Stimulated activated naive CD8-positive, alpha-beta T cell treated with anti-CD3 and anti-CD28 coated beads, Interleukin-15, Interleukin-2, amounts not matched to agents 100 U/mL and 50 U/mL, for 24 hours (primary cell): ENCODE measurements at regions not wholly inside any gene's neighbourhood (a gene's known extent, or its start where the extent isn't known, plus 50 kb on each side); places are given as distances from the start of the nearest gene placed in this dataset.
"Not testable (repeated sequence)": the region's sequence is repeated elsewhere in the genome, so short reads cannot be mapped to it uniquely, and the experiment has no call there.

ENCODE experiments used
- ATAC-seq: fragments of 150-1000 bp; cut with Tn5 transposase; one replicate; pipeline ENCODE4 v1.10.0; 2021
- DNase-seq: peaks from one replicate; pipeline ENCODE4 v3.0.0; 2021

DNA sequence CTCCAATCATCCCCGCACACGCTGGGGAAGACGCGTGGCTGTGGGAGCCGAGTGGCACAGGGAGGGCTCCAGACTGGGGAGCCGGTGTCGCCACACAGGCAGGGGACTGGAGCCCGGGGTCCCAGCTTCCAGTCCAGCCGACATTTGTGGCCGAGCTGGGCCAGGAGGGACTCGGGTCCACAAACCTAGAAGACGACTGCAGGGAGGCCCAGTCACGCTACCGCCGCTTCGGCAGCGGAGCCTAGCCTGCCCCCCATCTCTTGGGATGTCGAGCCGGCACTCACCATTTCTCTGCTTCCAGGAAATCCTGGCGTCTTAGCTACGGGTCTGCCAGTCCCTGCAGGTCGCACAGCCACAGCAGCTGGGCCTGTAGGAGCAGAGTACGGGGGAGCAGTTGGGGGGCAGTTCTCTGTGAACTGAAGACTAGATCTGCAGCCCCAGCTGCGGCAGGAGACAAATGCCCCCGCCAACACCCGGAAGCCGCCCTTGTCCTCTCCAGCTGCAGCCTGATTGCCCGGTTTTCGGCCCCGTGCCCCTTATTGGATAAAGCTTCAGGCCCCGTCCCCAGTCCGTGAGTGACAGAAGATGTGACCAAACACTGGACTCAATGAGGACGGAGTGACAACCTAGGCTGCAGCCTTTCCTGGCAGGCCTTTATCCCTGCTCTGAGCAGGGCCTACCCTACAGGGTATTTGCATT, 270.7 kb downstream of the ZNF33B start:
- DNase-seq (peak; percentile 14), ATAC-seq (peak; percentile 52)

DNA sequence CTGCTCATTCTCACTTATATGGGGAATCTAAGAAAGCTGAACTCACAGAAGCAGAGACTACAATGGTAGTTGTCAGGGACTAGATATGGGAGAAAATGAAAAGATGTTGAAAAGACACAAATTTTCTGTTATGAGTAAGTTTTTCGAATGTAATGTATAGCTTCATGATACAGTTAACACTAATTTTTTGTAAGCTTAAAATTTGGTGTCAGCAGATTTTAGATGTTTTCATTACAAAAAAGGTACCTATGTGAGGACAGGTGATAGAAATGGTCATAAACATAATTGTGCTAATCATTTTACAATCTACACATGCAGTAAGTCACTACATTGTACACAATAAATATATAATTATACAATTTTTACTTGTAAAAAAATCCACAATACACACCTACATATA, 286.6 kb downstream of the ZNF33B start:
- ATAC-seq (no peak), DNase-seq (no peak)

DNA sequence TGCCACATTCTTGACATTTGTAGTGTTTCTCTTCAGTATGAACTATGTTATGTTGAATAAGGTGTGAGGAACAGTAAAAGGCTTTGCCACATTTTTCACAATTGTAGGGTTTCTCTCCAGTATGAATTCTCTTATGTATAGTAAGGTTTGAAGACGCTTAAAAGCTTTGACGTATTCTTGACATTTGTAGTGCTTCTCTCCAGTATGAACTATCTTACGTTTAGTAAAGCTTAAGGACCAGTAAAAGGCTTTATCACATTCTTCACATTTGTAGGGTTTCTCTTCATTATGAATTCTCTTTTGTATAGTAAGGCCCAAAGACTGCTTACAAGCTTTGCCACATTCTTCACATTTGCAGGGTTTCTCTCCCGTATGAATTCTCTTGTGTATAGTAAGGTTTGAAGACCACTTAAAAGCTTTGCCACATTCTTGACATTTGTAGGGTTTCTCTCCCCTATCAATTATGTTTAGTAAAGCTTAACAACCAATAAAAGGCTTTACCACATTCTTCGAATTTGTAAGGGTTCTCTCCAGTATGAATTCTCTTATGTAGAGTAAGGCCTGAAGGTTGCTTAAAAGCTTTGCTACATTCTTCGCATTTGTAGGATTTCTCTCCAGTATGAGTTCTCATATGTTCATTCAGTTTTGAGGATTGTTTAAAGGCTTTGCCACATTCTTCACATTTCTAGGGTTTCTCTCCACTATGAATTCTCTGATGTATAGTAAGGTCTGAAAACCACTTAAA, 301.6 kb downstream of the ZNF33B start:
- not testable (repeated sequence) for DNase-seq, ATAC-seq

DNA sequence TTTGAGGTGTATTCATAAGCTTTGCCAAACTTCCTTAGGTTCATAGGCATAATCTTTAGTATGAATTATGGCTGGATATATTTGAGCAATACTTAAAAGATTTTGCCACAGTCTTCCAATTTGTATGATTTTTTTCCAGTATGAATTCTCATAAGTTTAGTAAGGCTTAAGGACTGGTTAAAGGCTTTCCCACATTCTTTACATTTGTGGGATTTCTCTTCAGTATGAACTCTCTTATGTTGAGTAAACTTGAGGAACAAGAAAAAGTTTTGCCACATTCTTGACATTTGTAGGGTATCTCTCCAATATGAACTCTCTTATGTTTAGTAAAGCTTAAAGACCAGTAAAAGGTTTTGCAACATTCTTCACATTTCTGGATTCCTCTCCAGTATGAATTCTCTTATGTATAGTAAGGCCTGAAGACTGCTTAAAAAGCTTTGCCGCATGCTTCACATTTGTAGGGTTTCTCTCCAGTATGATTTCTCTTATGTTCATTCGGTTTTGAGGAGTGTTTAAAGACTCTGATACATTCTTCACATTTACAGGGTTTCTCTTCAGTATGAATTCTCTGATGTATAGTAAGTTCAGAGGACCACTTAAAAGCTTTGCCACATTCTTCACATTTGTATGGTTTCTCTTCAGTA, 302.6 kb downstream of the ZNF33B start:
- ATAC-seq, DNase-seq: not testable (repeated sequence)

DNA sequence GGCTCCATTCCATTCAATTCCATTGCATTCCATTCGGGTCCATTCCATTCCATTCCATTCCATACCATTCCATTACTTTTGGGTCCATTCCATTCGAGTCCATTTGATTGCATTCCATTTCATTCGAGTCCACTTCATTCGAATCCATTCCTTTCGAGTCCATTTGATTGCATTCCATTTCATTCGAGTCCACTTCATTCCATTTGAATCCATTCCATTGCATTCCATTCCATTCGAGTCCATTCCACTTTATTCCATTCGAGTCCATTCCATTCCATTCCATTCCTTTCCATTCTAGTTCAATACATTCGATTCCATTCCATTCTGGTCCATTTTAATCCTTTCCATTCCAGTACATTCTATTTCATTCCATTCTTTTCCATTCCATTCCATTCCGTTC, 334.0 kb downstream of the ZNF33B start:
- DNase-seq: no peak
- no peak for ATAC-seq

DNA sequence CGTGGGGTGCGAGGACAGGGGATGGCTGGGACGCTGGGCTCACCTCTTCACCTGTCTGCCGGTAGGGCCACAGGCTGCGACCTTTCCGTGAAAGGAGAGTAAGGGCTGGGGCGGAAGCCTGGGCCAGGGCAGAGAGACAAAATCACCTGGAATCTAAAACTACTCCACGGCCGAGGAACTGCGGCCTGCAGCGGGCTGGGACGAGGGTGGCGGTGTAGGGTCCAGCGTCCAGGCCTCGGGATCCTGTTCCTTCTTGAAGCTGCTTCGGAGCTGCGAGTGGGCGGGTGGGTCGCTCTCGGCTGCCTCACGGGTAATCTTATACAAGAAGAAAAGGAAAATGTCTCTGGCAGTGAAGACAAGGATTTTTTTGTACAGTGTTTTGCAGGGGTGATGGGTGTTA, 356.5 kb downstream of the ZNF33B start:
- not testable (repeated sequence) for DNase-seq, ATAC-seq

DNA sequence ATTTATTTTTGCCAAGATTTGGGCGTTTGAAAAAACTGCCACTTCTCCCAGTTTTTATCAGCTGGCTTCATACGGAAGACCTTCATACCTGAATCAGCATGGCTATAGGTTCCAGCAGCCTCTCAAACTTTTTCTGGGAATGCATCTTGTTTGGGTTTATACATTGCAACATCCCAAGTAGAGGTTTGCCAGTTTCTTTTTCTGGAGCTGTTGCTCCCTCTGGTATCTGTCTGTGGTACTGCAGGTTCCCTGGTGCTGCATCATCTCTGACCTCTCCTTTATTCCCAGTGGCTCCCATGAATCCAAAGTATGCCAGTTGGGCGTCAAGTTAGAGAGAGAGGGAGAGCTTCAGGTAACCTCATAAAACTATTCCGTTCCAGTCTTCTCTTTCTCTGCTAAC, 368.6 kb downstream of the ZNF33B start:
- not testable (repeated sequence) for ATAC-seq, DNase-seq

DNA sequence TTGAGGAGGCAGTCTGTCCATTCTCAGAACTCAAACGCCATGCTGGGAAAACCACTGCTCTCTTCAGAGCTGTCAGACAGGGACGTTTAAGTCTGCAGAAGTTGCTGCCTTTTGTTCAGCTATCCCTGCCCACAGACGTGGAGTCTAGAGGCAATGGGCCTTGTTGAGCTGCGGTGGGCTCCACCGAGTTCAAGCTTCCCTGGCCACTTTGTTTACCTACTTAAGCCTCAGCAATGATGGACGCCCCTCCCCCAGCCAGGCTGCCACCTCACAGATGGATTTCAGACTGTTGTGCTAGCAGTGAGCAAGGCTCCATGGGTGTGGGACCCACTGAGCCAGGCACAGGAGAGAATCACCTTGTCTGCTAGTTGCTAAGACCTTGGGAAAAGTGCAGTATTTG, 375.1 kb downstream of the ZNF33B start:
- not testable (repeated sequence) for DNase-seq

DNA sequence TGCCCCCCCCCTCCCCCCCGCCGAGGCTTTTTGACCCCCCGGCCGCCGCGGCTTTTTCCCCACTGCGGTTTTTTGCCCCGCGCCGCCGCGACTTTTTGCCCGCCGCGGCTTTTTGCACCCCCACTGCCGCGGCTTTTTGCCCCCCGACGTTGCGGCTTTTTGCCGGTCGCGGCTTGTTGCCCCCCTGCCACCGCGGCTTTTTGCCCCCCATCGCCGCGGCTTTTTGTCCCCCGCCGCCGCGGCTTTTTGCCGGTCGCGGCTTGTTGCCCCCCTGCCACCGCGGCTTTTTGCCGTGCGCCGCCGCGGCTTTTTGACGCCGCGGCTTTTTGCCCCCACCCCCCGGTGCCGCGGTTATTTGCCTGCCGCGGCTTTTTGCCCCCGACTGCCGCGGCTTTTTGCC, 395.4 kb downstream of the ZNF33B start:
- not testable (repeated sequence) for DNase-seq, ATAC-seq

More for the DNA sequence above, 375.1 kb downstream of the ZNF33B start:
- ATAC-seq: not testable (repeated sequence)

DNA sequence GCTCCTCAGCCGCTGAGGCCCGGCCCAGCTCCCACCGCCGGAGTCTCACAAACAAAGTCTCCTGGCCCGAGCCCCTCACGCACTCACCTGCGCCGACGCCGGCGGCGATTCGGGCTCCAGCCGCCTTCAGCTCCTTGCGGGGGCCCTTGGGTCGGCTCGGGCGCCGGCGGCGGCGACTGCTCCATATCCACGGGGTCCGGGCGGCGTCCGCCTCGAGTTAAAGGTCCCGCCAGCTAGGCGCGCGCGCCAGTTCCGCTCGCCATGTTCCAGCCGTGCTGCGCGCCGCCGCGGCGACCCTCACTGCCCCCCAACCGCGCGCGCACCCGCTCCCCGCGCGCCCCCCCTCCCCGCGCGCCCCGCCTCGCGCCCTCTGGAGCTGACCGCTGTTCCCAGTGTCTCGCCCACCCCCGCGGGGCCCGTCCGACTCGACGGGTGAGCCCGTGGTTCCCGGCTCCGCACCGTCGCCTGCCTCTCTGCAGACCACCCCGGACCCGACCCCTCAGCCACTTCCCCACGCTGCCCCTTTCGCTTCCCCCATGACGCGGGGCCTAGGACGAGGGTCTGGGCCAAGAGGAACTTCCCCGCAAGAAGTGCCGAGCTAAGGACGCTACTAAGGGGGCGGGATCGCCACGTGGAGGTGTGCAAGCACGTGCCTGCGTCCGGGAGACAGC, 396.1 kb downstream of the ZNF33B start:
- no peak for DNase-seq

DNA sequence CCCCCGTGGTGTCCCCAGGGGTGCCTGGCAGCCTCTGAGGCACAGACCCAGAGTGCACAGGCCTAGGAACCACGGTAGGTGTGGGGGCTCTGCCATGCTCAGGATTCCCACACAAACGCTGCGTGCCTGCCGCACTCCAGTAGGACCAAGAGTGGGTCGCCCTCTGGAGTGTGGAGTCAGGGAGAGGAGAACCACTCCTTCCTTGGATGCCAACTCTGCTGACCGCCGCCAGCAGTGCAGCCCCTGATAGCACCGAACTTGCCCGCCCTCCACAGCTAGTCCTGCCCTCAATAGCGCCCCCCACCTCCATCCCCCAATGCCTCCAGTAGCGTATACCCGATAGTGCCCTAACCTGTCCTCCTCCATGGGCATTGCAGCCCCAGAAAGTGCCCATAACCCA, 402.0 kb downstream of the ZNF33B start:
- ATAC-seq, DNase-seq: not testable (repeated sequence)

More for the DNA sequence above, 396.1 kb downstream of the ZNF33B start:
- no peak for ATAC-seq

DNA sequence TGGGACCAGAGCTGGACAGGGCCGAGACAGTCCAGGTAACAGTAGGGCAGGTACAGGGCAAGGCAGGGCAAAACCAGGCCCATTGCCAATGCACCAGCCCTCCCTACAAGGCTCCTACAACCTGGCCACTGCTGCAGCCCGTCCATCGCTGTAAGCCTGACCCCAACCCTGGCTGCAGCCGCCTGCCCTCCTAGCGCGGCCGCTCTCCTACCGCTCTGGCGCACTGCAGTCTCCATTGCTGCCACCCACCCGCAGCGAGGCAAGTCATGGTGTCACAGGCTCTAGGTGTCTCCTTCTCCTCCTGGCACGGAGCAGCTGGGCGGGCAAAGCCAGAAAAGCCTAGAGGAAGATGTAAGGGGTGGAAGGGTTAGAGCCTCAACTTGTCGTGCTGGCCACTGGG, 402.6 kb downstream of the ZNF33B start:
- not testable (repeated sequence) for DNase-seq, ATAC-seq

DNA sequence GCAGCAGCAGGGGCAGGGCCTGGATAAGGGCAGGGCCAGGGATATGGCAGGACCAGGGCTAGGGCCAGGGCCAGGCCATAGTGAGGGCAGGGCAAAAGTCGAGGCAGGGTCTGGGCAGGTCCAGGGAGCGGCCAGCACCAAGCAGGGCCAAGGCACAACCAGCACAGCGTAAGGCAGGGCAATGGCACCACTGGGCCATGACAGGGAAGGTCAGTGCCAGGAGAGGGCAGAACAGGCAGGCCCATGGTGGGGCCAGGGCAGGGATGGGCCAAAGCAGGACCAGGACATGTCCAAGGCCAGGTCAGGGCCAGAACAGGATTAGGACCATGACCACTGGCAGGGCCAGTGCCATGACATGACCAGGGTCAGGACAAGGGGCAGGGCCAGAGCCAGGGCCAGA, 403.1 kb downstream of the ZNF33B start:
- DNase-seq, ATAC-seq: not testable (repeated sequence)

DNA sequence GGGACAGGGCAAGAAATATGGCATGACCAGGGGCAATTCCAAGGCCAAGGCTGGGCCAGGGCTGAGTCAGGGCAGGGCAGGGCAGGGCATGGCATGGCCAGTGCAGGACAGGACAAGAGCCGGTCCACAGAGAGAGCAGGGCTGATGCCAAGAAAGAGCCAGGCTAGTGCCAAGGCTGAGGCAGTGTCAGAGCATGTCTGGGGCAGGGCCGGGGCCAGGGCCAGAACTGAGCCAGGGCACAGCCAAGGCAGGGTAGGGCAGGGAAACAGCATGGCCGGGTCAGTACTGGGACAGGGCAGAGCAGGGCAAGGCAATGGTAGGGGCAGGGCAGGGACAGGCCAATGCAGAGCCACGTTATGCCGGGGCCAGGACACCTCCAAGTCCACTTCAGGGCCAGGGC, 403.9 kb downstream of the ZNF33B start:
- ATAC-seq, DNase-seq: not testable (repeated sequence)

DNA sequence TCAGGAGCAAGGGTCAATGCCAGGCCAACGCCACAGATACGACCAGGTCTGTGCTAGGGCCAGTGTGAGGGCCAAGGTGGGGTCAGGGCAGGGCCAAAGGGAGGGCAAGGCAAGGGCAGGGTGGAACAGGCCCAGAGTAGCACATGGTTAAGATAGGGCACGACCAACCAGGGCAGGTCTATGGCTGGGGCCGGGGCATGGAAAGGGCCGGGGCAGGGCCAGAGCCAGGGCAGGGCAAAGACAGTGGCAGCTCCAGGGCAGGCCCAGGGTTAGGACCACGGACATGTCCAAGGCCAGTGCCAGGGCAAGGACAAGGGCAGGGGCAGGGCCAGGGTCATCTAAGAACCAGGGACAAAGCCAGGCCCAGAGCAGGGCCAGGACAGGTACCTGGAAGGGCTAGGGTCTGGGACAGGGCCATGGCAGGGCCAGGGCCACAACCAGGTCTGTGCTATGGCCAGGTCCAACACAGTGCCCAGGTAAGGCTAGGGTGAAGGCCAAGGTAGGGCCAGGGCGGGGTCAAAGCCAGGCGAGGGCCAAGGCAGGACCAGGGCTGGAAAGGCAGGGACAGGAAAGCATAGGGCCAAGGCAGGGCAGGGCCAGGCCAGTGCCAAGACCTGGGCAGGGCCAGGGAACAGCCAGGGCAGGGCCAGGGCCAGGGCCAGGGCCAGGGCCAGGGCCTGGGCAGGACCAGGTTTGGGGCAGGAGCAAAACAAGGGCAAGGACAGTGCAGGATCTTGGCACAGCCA, 404.7 kb downstream of the ZNF33B start:
- not testable (repeated sequence) for DNase-seq, ATAC-seq

DNA sequence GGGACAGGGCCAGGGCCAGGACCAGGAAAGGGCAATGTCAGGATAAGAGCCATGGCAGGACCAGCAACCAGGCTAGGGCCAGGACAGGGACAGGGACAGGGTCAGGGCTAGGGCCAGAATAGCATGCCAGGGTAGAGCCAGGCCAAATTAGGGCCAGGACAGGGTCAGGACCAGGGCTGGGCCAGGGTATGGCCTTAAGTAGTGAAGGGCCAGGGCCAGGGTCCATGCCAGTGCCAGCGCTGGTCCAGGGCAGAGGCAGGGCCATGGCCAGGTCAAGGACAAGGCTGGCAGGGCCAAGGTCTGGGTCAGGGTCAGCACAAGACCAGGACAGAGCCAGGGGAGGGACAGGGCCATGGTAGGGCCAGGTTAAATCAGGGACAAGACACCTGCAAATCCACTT, 405.4 kb downstream of the ZNF33B start:
- DNase-seq, ATAC-seq: not testable (repeated sequence)

DNA sequence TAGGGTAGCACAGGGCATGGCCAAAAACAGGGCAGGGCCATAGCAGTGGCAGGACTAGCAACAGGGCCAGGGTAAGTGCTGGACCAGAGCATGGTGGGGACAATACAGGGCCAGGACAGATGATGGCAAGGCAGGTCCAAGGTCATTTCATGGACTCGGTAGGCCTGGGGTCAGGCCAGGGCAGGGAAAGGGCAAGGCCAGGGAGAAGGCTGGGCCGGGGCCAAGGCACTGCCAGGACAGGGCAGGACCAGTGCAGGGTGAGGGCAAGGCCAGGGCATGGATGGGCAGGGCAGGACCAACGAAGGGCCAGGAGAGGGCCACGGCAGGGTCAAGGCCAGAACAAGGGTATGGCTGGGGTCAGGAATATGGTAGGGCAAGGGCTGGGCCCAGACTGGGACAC, 407.6 kb downstream of the ZNF33B start:
- ATAC-seq, DNase-seq: not testable (repeated sequence)

DNA sequence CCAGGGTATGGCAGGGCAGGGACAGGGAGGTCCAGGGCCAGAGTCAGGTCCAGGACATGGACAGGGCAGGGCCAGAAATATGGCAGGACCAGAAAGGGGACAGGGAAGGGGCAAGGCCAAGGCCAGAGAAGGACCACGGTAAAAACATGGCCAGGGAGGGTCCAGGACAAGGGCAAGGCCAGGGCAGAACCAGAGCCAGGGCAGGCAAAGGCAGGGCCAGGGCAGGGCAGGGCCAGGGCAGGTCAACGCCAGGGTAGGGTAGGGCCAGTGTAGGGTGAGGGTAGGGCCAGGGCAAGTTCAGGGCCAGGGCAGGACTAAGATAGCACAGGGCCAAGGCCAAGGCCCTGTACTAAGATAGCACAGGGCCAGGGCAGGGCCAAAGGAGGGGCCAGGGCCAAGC, 408.3 kb downstream of the ZNF33B start:
- not testable (repeated sequence) for ATAC-seq, DNase-seq

DNA sequence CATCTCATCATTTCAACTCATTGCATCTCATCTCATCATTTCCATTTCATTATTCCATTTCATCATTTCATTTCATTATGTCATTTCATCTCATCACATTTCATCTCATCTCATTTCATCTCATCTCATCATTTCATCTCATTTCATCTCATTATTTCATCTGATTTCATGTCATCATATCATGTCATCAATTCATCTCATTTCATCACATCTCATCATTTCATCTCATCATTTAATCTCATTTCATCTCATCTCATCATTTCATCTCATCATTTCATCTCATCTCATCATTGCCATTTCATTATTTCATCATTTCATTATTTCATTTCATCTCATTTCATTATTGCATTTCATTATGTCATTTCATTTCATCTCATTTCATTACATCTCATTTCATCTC, 410.5 kb downstream of the ZNF33B start:
- DNase-seq, ATAC-seq: not testable (repeated sequence)

DNA sequence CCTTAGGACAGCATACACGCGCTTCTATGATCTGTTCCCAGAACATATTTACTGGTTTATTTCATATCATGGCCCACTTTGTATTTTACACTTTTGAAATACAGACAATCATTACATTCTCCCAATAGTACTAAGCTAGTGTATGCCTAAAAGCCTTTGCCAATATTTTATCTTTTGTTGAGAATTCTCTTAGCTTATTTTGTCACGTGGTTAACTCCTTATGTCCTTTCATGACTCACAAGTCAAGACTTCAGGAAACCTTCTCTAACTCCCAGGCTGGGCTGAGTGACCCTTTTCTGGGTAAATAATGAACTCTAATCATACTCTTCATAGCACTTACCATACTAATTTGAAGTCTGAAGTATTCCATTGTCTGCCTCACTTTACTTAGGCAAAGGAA, 444.8 kb downstream of the ZNF33B start:
- not testable (repeated sequence) for DNase-seq

DNA sequence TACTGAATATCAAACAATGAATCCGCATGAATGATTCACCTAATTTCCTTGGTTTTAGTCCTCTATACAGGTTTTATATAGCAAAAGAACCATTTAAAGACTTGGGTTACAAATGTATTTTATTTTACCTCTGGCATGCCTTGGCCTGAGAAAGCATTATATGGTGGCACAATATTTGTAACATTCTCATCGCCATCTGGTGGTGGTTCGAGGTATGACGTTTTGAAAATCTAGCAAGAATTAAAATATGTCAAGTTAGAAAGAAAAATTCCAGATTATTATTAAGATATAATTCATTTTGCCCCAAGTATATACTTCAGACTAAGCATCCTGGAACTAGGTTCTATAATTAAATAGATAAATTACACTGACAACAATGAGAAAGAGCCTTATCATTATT, 445.9 kb downstream of the ZNF33B start:
- not testable (repeated sequence) for ATAC-seq
- peak; percentile 35 for DNase-seq

More for the DNA sequence above, 444.8 kb downstream of the ZNF33B start:
- ATAC-seq: not testable (repeated sequence)
